Calu3 (cell line): ENCODE measurements at regions not wholly inside any gene's neighbourhood (a gene's known extent, or its start where the extent isn't known, plus 50 kb on each side); places are given as distances from the start of the nearest gene placed in this dataset.

Source experiments
- BruUV-seq: library from RNA; stranded (reverse); fragments of 400-500 nt; replicated peaks from 2 replicates; lab custom pipeline; 2021; lab: Mats Ljungman, UMichigan
- CTCF ChIA-PET: fragments of 300-600 bp; sonication (Branson Sonifier 250); formaldehyde crosslinking; loops from one replicate; lab custom pipeline; 2022; ENCODE audit warnings: antibody characterized with exemption; lab: Charles Lee
- DNase-seq: peaks from one replicate; pipeline ENCODE4 v3.0.0; 2022
- H3K27ac Mint-ChIP-seq: one replicate; pipeline ENCODE4 v1.8.0; 2022; ENCODE audit warnings: mixed read lengths; ENCODE audit not compliant: unreplicated experiment
- H3K27me3 Mint-ChIP-seq: one replicate; pipeline ENCODE4 v1.8.0; 2022; ENCODE audit warnings: mixed read lengths; ENCODE audit not compliant: unreplicated experiment
- H3K36me3 Mint-ChIP-seq: one replicate; pipeline ENCODE4 v1.8.0; 2022; ENCODE audit warnings: mild to moderate bottlenecking, moderate library complexity, mixed read lengths; ENCODE audit not compliant: insufficient read depth, unreplicated experiment
- H3K4me1 Mint-ChIP-seq: one replicate; pipeline ENCODE4 v1.8.0; 2022; ENCODE audit warnings: mild to moderate bottlenecking, low read depth, mixed read lengths; ENCODE audit not compliant: unreplicated experiment
- H3K4me3 Mint-ChIP-seq: one replicate; pipeline ENCODE4 v1.8.0; 2022; ENCODE audit warnings: mild to moderate bottlenecking, low read depth, moderate library complexity, mixed read lengths; ENCODE audit not compliant: unreplicated experiment
- H3K9me3 Mint-ChIP-seq: one replicate; pipeline ENCODE4 v1.8.0; 2022; ENCODE audit warnings: low read depth, mixed read lengths; ENCODE audit not compliant: unreplicated experiment
- intact Hi-C: fragments of 100-400 bp; cut with micrococcal nuclease; formaldehyde crosslinking; loops from one replicate; pipeline ENCODE4 v1.10.0; 2022; ENCODE audit not compliant: unreplicated experiment
- TF ChIP-seq, protein P1 (sequence below): fragments of 200-600 bp; IDR thresholded peaks from one replicate; pipeline ENCODE4 v1.8.0; 2022; ENCODE audit warnings: antibody characterized with exemption; ENCODE audit not compliant: unreplicated experiment

DNA sequence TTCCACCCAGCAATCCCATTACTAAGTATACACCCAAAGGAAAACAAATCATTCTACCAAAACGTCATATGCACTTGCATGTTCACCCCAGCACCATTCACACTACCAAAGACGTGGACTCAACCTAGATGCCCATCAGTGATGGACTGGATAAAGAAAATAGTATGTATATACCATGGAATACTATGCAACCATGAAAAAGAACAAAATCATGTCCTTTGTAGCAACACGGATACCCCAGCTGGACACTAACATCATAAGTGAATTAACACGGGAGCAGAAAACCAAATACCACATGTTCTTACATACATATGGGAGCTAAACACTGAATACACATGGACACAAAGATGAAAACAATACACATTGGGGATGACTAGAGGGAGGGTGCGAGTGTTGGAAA, 309.1 kb upstream of the KLF3 start:
- Mint-ChIP-seq H3K4me1 (peaks cover 8% of the 10 kb centered on the region), H3K27ac (no peak overlapping the region), H3K9me3 (peaks cover 7% of the 10 kb centered on the region), H3K27me3 (no peaks in the 10 kb centered on the region), H3K4me3 (no peak overlapping the region), H3K36me3 (no peaks in the 10 kb centered on the region)
- intact Hi-C loops: no loop called here
- BruUV-seq: no TSS peak
- TF ChIP-seq, protein P1, sequence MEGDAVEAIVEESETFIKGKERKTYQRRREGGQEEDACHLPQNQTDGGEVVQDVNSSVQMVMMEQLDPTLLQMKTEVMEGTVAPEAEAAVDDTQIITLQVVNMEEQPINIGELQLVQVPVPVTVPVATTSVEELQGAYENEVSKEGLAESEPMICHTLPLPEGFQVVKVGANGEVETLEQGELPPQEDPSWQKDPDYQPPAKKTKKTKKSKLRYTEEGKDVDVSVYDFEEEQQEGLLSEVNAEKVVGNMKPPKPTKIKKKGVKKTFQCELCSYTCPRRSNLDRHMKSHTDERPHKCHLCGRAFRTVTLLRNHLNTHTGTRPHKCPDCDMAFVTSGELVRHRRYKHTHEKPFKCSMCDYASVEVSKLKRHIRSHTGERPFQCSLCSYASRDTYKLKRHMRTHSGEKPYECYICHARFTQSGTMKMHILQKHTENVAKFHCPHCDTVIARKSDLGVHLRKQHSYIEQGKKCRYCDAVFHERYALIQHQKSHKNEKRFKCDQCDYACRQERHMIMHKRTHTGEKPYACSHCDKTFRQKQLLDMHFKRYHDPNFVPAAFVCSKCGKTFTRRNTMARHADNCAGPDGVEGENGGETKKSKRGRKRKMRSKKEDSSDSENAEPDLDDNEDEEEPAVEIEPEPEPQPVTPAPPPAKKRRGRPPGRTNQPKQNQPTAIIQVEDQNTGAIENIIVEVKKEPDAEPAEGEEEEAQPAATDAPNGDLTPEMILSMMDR: no peak
- no peak for DNase-seq
- CTCF ChIA-PET: no interaction called here

DNA sequence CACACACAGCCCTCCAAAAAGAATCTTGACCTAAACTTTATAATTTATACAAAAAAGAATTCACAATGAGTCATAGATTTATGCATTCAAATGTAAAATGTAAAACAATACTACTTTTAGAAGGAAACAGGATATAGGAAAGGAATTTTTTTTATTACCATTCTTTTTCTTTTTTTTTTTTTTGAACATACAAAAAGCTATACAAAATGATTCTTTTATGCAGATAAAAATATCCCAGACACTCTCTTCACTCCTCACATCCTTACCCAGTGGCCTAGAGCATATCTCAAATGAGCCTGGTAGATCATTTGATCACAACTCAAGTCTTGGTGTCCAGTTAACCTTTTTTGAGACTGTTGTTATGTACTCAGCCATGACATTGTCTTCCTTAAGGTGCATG, 307.3 kb upstream of the KLF3 start:
- DNase-seq: no peak
- Mint-ChIP-seq H3K9me3 (peaks cover 2% of the 10 kb centered on the region), H3K27me3 (no peaks in the 10 kb centered on the region), H3K4me1 (peaks cover 8% of the 10 kb centered on the region), H3K4me3 (no peak overlapping the region), H3K36me3 (no peaks in the 10 kb centered on the region), H3K27ac (no peak overlapping the region)
- CTCF ChIA-PET: no interaction called here
- BruUV-seq: no TSS peak
- TF ChIP-seq, protein P1: no peak
- intact Hi-C loops: no loop called here

DNA sequence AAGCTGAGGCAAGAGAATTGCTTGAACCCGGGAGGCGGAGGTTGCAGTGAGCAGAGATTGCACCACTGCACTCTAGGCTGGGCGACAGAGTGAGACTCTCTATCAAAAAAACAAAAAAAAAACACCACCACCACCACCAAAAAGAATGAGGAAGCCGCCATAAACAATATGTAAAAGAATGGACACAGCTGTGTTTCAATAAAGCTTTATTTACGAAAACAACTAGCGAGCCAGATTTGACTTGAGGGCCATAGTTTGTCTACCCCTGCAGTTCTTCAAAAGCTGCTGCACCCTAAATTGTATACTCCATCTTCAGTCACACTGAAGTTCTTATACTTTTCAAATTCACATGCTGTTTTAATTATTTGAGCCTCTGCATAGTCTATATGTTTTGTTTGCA, 306.5 kb upstream of the KLF3 start:
- no peaks in the 10 kb centered on the region for H3K36me3 Mint-ChIP-seq
- no peaks in the 10 kb centered on the region for H3K27me3 Mint-ChIP-seq
- intact Hi-C loops: no loop called here
- H3K27ac Mint-ChIP-seq: no peak overlapping the region
- no peak overlapping the region for H3K4me3 Mint-ChIP-seq
- H3K9me3 Mint-ChIP-seq: no peaks in the 10 kb centered on the region
- CTCF ChIA-PET: no interaction called here
- TF ChIP-seq, protein P1: no peak
- no TSS peak for BruUV-seq
- DNase-seq: no peak
- peaks cover 8% of the 10 kb centered on the region for H3K4me1 Mint-ChIP-seq

DNA sequence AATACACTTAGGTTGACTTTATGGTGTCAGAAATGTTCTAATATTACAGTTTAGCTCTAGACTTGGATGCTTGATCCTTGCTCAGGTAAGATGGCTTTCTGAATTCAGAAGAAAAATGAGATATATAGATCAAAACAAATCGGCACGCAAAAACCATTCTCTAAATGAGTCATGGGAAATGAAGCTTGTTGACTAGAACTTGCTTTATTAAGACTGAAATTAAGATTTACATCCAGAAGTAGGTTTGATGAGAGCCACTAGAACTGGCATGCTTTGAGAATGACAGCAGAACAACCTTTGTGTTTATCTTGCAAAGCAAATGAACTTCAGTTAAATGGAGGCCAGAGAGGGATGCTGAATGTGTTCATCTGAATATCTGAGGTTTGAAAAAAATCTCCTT, 304.9 kb upstream of the KLF3 start:
- intact Hi-C loops: no loop called here
- TF ChIP-seq, protein P1: no peak
- no peaks in the 10 kb centered on the region for H3K36me3 Mint-ChIP-seq
- DNase-seq: no peak
- H3K27ac Mint-ChIP-seq: no peak overlapping the region
- H3K4me1 Mint-ChIP-seq: peaks cover 8% of the 10 kb centered on the region
- H3K27me3 Mint-ChIP-seq: no peaks in the 10 kb centered on the region
- no peak overlapping the region for H3K4me3 Mint-ChIP-seq
- BruUV-seq: no TSS peak
- no peaks in the 10 kb centered on the region for H3K9me3 Mint-ChIP-seq
- CTCF ChIA-PET: no interaction called here
